Hippocampal formation (tissue), 2 donors: ENCODE measurements at regions not wholly inside any gene's neighbourhood (a gene's known extent, or its start where the extent isn't known, plus 50 kb on each side); places are given as distances from the start of the nearest gene placed in this dataset.

Source experiments
- DNase-seq, 2 donors: peaks; one replicate each; lab custom pipeline; 2025; lab: John Stamatoyannopoulos, UW

GRCh38 chr15:93428807-93429351 is 339.9 kb upstream of the RGMA start:
- no peak for DNase-seq

GRCh38 chr15:93428150-93428549 is 339.1 kb upstream of the RGMA start:
- no peak for DNase-seq

- DNase-seq, result no peak
Observed at GRCh38 chr15:93424131-93424530, 335.1 kb upstream of the RGMA start.

GRCh38 chr15:93422476-93422875 is 333.5 kb upstream of the RGMA start:
- DNase-seq, result no peak

- DNase-seq, result no peak
Observed at GRCh38 chr15:93420477-93420876, 331.5 kb upstream of the RGMA start.

- DNase-seq, result no peak
Observed at GRCh38 chr15:93420050-93420452, 331.0 kb upstream of the RGMA start.

- no peak for DNase-seq
Observed at GRCh38 chr15:93418566-93418965, 329.6 kb upstream of the RGMA start.

- DNase-seq, result no peak
Observed at GRCh38 chr15:93417631-93418030, 328.6 kb upstream of the RGMA start.

- no peak for DNase-seq
Observed at GRCh38 chr15:93417156-93417555, 328.1 kb upstream of the RGMA start.

- DNase-seq, result no peak
Observed at GRCh38 chr15:93415576-93415975, 326.6 kb upstream of the RGMA start.

GRCh38 chr15:93414576-93415231 is 325.7 kb upstream of the RGMA start:
- no peak for DNase-seq

GRCh38 chr15:93413745-93414144 is 324.7 kb upstream of the RGMA start:
- no peak for DNase-seq

- DNase-seq, result no peak
Observed at GRCh38 chr15:93399121-93399520, 310.1 kb upstream of the RGMA start.

- DNase-seq, result no peak
Observed at GRCh38 chr15:93389211-93389610, 300.2 kb upstream of the RGMA start.

- DNase-seq, result peak in 1 of 2 donors; percentile 5
Observed at GRCh38 chr15:93384886-93385285, 295.9 kb upstream of the RGMA start.

- no peak for DNase-seq
Observed at GRCh38 chr15:93382200-93382820, 293.3 kb upstream of the RGMA start.

- DNase-seq, result no peak
Observed at GRCh38 chr15:93378558-93378957, 289.5 kb upstream of the RGMA start.

- DNase-seq, result no peak
Observed at GRCh38 chr15:93372865-93373223, 283.8 kb upstream of the RGMA start.

GRCh38 chr15:93372208-93372864 is 283.3 kb upstream of the RGMA start:
- no peak for DNase-seq

GRCh38 chr15:93366387-93367100 is 277.5 kb upstream of the RGMA start:
- no peak for DNase-seq

- DNase-seq, result no peak
Observed at GRCh38 chr15:93362821-93363220, 273.8 kb upstream of the RGMA start.

GRCh38 chr15:93362203-93362602 is 273.2 kb upstream of the RGMA start:
- no peak for DNase-seq

GRCh38 chr15:93361703-93362102 is 272.7 kb upstream of the RGMA start:
- no peak for DNase-seq
